ENCODE measurements at regions not wholly inside any gene's neighbourhood (a gene's known extent, or its start where the extent isn't known, plus 50 kb on each side); places are given as distances from the start of the nearest gene placed in this dataset.

DNA sequence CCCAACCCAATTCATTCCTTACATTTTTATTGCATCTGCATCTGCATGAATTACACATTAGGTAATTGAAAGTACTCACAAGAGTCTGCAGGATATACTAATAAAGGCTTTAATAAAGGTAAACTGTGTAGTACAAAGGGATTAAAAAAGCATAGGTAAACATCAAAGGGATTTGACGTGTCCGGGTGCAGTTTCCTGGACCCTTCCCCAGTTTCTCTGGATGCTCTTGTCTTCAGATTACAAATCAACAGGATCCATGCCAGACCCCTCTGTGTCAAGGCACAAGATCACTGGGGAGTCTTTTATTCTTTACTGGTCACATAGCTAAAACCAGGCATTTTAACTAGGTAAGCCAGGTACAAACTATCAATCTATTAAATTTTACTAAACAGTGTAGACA is 177.2 kb upstream of the TYRP1 start:
- TF ChIP-seq, protein P1, sequence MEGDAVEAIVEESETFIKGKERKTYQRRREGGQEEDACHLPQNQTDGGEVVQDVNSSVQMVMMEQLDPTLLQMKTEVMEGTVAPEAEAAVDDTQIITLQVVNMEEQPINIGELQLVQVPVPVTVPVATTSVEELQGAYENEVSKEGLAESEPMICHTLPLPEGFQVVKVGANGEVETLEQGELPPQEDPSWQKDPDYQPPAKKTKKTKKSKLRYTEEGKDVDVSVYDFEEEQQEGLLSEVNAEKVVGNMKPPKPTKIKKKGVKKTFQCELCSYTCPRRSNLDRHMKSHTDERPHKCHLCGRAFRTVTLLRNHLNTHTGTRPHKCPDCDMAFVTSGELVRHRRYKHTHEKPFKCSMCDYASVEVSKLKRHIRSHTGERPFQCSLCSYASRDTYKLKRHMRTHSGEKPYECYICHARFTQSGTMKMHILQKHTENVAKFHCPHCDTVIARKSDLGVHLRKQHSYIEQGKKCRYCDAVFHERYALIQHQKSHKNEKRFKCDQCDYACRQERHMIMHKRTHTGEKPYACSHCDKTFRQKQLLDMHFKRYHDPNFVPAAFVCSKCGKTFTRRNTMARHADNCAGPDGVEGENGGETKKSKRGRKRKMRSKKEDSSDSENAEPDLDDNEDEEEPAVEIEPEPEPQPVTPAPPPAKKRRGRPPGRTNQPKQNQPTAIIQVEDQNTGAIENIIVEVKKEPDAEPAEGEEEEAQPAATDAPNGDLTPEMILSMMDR (IDR thresholded peaks at IDR 0.05) = no peak
- TF ChIP-seq POLR2A (IDR thresholded peaks at IDR 0.05) = no peak

All from body of pancreas (tissue), 4 donors.